Right lung (tissue), 2 donors: ENCODE measurements at regions not wholly inside any gene's neighbourhood (a gene's known extent, or its start where the extent isn't known, plus 50 kb on each side); places are given as distances from the start of the nearest gene placed in this dataset.
A peak's percentile ranks its signal among the peaks of the same experiment; 100 is the strongest.
"Not testable (repeated sequence)": the region's sequence is repeated elsewhere in the genome, so short reads cannot be mapped to it uniquely, and the experiment has no call there.

Experiments
- DNase-seq, 2 donors: peaks; one replicate each; pipeline ENCODE4 v3.0.0-alpha.2; 2013

DNA sequence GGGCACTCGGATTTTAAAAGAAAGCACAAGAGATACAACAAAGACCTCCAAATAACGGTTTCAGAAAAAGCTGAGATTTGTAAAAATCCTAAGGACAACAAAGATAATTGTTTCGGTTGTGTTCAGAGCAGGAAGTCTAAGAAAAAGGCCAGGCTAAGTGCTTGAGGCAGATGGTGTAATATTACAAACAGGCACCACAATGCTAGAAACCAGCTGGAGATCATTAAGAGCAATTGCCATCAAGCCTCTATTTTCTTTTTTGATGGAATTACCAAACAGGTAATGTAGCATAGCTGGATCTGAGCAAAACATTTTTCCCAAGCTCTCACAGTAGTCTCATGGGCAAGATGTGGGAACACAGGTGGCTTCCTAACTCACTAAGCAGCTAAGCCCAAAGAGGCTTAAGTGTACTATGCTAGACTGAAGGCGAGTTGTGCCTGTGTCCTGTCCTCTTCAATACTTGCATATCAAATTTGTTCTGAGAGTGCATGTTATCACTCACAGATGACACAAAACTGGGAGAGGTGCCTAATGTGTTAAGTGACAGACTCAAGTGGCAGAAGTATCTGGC lies 161.6 kb downstream of the GLUL start:
- DNase-seq, result peak in 1 of 2 donors; percentile 36

DNA sequence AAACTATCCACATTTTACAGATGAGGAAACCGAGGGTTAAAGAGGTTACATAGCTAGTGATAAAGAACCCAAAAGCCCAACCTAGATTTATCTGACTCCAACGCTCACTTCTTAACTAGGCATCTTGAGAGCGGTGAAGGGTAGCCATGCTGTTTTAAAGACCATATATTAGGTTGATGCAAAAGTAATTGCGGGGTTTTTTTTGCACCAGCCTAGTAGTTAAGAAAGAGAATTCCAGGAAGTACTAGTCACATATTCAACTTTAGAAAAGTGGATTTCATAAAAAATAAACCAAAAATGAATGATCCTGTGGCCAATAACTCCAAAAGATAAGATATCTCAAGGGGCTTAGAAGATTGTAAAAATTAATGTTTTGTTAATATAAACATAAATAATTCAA lies 162.1 kb downstream of the GLUL start:
- DNase-seq, result no peak

DNA sequence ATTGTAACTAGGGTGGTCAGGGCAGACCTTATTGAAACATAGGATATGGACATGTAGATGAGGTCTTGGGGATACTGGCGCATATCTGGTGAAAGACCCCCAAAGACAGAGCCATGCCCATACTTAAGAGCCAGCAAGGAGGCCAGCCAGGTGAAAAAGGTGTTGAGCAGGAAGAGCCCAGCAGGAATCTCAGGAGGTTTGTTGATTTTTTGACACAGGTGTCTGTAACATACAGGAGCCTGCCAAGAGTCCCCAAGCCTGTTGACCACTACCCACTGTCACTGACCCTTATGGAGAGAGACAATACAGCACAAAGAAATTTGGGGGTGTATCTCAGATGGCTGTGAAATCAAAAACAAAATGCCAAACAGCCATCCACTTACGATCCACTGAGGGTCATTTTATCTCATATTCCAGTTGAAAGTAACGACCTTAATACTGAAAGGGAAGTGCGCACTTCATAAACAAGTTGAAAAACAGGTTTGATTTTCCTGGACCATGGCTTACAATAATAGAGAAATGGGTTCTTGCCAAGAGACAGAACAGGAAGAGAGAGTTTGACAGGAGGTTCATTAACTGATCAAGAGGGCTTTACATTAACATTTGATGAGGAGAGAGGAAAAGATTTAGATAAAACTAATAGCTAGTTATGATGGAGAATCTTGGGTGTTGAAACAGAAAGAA lies 163.6 kb downstream of the GLUL start:
- peak; percentile 20 to 32 for DNase-seq

DNA sequence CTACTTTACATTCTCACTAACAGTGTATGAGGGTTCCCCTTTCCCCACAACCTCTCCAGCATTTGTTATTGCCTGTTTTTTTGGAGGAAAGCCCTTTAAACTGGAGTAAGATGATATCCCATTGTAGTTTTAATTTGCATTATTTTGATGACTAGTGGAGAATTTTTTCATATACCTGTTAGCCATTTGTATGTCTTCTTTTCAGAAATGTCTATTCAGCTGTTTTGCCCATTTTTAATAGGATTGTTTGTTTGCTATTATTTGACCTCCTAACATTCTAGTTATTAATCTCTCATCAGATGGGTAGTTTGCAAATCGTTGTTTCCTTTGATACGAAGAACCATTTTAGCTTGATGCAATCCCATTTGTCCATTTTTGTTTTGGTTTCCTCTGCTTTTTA lies 165.0 kb downstream of the GLUL start:
- no peak for DNase-seq

DNA sequence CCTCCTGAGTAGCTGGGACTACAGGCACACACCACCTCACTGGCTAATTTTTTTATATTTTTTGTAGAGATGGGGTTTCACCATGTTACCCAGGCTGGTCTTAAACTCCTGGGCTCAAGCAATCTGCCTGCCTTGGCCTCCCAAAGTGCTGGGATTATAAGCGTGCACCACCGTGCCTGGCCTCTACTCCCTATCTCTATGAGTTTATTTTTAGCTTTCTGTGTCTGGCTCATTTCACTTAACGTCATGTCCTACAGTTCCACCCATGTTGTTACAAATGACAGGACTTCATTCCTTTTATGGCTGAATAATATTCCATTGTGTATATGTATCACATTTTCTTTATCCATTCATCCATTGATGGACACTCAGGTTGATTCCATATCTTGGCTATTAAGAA lies 164.2 kb upstream of the ZNF648 start:
- not testable (repeated sequence) for DNase-seq

DNA sequence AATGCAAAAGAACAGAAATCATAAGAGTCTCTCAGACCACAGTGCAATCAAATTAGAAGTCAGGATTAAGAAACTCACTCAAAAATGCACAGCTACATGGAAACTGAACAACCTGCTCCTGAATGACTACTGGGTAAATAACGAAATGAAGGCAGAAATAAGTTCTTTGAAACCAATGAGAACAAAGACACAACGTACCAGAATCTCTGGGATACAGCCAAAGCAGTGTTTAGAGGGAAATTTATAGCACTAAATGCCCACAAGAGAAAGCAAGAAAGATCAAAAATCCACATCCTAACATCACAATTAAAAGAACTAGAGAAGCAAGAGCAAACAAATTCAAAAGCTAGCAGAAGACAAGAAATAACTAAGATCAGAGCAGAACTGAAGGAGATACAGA lies 160.5 kb upstream of the ZNF648 start:
- not testable (repeated sequence) for DNase-seq

DNA sequence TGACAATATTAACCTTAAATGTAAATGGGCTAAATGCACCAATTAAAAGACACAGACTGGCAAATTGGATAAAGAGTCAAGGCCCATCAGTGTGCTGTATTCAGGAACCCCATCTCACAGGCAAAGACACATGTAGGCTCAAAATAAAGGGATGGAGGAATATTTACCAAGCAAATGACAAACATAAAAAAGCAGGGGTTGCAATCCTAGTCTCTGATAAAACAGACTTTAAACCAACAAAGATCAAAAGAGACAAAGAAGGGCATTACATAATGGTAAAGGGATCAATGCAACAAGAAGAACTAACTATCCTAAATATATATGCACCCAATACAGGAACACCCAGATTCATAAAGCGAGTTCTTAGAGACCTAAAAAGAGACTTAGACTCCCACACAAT lies 159.9 kb upstream of the ZNF648 start:
- not testable (repeated sequence) for DNase-seq

DNA sequence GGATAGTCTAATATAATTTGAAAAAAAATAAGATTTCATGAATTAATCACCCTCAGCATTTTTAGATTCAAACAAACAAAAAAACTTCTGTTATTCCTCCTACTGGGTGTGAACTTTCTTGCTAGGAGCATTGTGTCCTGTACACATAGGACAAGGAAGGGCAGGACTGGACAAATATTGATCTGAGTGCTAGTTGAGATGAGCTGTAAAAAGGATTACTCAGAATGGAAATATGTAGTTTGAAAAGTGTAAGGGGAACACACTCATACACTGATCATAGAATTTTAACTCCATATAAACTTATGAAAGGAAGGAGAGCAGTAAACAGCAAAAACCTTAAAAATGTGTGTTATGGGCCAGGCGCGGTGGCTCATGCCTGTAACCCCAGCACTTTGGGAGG lies 156.5 kb upstream of the ZNF648 start:
- DNase-seq, result no peak

DNA sequence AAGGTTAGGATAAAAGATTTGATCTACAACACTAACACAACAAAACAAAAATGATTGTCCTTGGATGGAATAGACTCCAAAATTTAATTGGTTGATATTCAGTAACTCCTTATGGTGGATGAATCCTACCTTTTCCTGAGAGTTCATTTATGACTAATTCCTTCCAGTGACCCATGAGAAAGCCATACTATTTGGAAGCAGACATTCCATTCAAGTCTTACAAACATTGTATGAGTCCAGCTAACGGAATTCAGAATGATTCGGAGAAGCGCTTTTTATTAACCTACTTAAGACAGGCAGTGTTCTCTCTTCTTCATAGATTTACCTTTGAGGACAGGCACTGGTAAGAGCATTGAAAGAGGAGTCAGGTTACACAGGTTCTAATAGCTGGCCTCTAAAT lies 155.6 kb upstream of the ZNF648 start:
- DNase-seq, result no peak

DNA sequence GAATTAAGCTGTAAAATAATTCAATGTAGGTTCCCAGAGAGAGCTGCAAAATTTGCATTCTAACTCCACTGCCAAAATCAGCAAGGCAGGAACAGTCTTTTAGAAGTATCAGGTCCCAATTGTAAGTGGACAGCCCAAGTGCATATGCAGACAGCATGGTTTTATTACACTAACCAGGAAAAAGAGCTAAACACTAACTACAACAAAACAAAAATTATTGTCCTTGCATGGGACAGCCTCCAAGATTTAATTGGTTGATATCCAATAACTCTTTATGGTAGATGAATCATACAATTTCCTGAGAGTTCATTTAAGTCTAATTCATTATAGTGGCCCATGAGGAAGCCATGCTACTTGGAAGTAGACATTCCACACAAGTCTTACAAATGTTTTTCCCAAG lies 154.3 kb upstream of the ZNF648 start:
- DNase-seq, result no peak

DNA sequence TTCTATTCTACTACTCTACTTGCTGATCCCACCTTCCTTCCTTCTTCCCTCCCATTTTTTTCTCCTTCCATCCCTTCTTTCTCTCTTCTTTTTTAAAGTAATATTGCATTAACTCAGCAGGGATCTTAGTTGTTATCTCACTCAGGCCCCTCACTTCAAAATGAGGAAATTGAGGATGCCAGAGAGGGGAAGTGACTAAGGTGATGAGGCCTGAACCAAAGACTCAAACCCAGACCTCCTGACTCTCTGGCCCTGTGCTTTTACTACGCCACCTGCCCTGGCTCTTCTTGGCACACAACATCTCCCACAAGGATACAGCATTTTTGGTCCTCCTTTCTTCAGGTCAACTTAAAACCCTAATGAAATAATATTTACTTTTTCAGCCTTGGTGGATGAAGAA lies 151.7 kb upstream of the ZNF648 start:
- no peak for DNase-seq

DNA sequence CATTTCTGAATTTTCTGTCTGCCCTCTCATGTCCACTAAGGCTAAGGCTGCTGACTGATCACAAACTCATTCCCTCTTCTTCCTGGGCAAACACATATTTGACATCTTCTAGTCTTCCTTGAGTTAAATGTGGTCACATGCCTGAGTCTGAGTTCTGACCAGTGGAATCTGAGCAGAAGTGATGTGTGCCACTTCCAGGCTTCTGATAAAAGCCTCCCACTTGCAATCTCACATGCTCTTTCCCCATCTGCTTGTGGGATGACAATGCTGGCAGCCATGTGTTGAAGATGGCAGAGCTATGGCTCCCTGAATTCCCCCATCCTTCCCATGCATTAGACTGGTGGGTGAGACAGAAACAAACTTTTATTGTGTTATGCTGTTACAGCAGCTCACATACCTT lies 149.9 kb upstream of the ZNF648 start:
- no peak for DNase-seq

DNA sequence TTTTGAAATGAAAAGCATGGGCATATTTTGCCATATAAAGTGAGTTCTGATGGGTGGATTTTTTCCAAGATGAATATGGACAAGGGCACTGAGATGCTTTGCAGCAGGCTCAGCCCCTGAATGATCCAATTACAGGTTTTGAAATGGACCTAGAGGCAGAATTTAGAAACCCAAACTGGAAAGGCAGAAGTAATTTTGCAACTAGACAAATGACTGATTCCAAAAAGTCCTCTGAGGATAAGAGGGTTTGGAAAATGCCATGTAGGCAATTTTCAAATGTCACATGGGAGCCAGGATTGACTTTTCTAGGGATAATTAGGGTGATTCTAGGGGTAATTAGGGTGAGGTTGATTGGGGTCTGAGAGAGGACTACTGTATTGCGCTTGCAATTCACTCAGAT lies 148.9 kb upstream of the ZNF648 start:
- no peak for DNase-seq

DNA sequence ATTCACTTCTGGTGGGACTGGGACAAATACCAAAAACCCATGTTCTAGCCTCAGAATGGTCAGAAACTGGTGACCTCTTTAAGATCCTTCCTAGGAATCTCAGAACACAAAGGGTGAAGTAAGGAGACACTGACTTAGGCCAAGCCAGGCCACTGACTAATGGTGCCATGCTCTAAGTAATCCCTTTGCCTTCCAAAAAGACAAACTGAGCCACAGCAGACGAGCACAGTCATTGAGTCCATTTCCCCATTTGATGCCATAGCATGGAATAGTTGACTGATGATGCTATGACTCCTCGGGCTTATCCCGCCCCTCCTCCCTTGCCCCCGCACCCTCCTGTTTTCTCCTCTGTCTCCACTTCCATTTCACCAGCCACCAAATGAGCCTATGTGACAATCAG lies 145.8 kb upstream of the ZNF648 start:
- DNase-seq, result no peak

DNA sequence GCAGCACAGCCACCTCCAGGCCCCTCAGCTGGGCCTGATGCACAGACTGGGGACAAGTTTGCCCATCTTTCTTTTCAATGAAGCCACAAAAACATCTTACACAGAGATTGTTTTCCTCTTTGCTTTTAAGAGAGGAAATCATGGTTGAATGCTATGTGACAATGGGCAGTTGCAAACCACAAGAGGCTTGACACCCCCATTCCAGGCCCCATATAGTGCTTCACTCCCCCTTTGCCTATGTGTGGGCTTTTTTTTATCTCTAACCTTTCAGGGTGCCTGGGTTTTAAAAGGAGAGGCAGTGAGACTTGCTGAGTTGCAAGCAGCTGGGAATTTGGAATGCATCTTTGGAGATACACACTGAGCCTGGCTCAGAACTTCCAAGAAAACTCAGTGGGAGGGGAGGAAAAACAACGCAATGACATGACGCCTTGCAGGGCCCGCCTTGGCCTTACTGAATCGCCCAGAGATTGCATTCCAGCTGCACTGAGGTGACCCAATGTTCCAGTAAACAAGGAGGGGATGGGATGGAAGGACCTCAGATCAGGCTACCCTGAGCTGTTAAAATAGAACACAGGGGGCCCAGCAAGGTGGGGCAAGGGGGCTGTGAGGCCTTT lies 145.2 kb upstream of the ZNF648 start:
- DNase-seq, result peak; percentile 41 to 65

DNA sequence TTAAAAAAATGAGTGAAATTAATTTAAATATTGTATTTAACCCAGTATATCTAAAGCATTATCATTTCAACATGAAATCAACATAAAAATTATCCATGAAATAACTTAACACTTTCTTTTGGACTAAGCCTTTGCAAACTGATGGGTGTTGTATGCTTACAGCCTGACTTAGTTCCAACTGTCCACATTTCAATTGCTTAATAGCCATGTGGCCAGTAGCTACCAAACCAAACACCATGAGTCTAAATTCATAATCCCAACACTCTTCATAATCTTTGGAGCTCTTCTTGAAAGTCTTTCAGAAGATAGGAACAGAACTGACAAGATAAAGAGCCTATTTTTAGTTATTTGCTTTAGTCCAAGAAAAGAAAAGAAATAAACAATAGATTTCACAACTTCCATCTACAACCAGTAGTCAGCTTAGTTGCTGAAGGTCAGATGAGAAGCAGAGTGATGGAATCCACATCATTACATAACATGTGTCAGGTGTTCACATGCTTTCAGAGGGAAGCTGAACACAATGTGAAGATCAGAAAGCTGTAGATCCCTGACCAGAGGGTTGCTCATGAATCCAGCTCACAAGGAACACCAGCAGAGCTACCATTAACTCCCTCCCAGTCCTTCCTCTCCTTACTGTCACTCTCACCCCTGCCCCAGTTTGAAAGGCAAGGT lies 144.0 kb upstream of the ZNF648 start:
- no peak for DNase-seq

DNA sequence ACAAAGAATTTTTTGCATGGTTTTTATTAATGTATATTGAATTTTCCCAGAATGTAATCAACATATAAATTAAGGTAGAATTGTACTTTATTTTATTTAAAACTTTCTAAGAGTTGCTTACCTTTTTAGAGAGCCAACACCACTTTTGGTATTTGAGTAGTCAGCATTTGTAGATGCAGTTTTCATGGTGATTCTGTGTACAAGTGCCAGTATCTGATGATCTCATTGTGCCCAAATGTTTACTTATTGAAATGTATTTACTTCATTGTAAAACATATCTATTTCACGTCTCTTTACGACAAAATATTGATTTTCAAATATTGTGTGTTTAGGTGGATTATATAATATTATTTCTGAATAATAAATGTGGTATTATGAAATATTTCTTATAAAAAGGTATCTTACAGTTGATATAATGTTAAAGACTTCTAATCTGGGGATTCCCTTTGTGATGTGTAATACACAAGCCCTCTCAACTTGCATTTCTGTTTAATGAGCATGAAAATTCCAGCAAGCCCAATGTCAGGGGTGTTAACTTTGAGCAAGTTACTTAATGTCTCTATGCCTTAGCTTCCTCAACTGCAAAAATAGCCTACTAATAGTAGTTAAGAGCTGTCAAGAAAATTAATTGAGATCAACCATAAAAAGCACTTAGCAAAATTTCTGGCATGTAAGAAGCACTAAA lies 141.8 kb upstream of the ZNF648 start:
- DNase-seq, result no peak

DNA sequence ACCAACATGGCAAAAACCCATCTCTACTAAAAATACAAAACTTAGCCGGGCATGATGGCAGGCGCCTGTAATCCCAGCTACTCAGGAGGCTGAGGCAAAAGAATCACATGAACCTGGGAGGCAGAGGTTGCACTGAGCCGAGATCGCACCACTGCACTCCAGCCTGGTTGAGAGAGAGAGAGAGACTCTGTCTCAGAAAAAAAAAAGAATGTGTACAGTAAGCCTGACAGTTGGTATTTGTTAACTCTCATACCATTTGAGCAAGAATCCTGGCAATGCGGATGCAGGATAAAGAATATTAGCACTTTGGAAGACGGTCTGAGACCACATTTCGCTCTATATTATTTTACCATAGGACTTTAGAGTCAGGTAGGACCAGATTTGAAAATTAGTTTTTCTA lies 140.0 kb upstream of the ZNF648 start:
- DNase-seq, result not testable (repeated sequence)

DNA sequence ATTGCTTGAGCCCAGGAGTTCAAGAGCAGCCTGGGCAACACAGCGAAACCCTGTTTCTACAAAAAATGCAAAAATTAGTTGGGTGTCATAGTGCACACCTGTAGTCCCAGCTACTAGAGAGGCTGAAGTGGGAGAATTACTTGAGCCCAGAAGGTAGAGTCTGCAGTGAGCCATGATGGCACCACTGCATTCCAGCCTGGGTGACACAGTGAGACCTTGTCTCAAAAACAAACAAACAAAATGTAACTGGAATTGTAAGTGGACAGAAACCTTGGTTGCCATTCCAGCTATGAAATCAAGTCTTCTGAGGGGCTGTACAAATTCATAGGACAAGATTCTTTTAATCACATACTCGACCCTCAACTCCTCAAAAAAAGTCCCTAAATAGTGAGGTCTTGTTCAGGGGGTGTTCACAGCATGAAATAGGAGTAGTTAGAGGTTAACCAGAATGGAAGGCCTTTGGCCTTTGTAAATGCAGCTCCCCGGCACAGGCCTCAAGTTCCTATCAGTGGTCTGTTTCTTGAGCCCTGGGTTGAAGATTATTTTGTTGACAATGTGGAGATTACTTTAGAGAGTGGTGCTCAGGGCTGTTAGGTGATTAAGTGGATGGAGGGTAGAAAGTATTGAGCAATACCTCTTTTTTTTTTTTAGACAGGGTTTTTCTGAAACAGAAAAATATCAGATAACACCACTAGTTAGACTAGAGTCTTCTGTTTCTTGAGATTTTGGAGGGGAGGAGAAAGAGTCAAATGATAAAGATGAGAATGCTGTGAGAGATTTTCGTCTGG lies 138.7 kb upstream of the ZNF648 start:
- DNase-seq, result peak in 1 of 2 donors; percentile 17

DNA sequence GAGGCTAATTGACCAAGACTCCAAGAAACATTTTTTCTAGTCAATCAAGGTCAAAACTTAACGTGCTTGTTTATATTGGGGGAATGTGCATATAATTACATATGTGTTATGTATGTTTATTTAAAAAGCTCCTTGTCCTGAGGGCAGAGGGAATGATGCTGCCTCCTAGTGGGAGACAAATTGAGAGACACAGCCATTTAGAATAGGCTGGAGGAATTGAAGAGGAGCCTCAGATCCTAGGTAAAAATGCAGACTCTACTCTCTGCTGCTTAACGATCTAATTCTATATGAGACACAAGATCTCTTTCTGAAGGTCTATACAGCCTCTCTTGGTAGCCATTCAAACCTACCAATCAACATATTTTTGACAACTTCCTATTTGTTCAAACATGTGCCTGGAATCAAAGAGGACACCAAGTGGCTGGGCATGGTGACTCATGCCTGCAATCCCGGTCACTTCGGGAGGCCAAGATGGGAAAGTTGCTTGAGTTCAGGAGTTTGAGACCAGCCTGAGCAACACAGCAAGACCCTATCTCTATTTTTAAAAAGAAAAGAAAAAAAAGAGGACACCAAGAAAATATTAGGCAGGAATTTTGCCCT lies 136.6 kb upstream of the ZNF648 start:
- no peak for DNase-seq
